Heart right ventricle (tissue), 16 donors: ENCODE measurements at regions not wholly inside any gene's neighbourhood (a gene's known extent, or its start where the extent isn't known, plus 50 kb on each side); places are given as distances from the start of the nearest gene placed in this dataset.

Experiments used
- ATAC-seq, 8 donors: fragments of 200-7000 bp; cut with Tn5 transposase; one replicate each; pipeline ENCODE4 v1.9.1; 2020; ENCODE audit warnings: mild to moderate bottlenecking in 8 of 8, moderate library complexity in 8 of 8, moderate number of reproducible peaks in 1 of 8
- DNase-seq, 2 donors: peaks; one replicate each; pipeline ENCODE4 v3.0.0-alpha.2; 2020
- H3K27ac ChIP-seq, 10 donors: fragments of 200-600 bp; sonication (generic) in 2 of 10; one replicate each; pipeline versions ENCODE4 v1.5.0 to v1.8.0; 2020 to 2022; ENCODE audit warnings: mild to moderate bottlenecking in 3 of 10
- H3K27me3 ChIP-seq, 7 donors: fragments of 200-600 bp; one replicate each; pipeline ENCODE4 v1.8.0; 2021 to 2022; ENCODE audit warnings: mild to moderate bottlenecking in 2 of 7
- H3K36me3 ChIP-seq, 9 donors: fragments of 200-600 bp; sonication (generic) in 1 of 9; one replicate each; pipeline versions ENCODE4 v1.5.0 to v1.8.0; 2020 to 2022; ENCODE audit warnings: mild to moderate bottlenecking in 2 of 9
- H3K4me1 ChIP-seq, 9 donors: fragments of 200-600 bp; sonication (generic) in 1 of 9; one replicate each; pipeline versions ENCODE4 v1.5.0 to v1.8.0; 2020 to 2022; ENCODE audit warnings: mild to moderate bottlenecking in 4 of 9
- H3K4me3 ChIP-seq, 10 donors: fragments of 200-600 bp; sonication (generic) in 2 of 10; one replicate each; pipeline versions ENCODE4 v1.5.0 to v1.8.0; 2020 to 2022; ENCODE audit warnings: mild to moderate bottlenecking in 7 of 10, moderate library complexity in 2 of 10
- H3K9me3 ChIP-seq, 11 donors: fragments of 200-600 bp in 10 of 11; sonication (generic) in 2 of 11; one replicate each; pipeline versions ENCODE4 v1.5.0 to v1.8.0; 2013 to 2022; ENCODE audit warnings: mild to moderate bottlenecking in 2 of 11, control low read depth in 1 of 11, moderate library complexity in 1 of 11
- CTCF ChIP-seq, 9 donors: fragments of 200-600 bp; sonication (generic) in 2 of 9; IDR thresholded peaks; one replicate each; pipeline versions ENCODE4 v1.5.0 to v1.8.0; 2021 to 2022; ENCODE audit warnings: antibody characterized with exemption in 9 of 9, mild to moderate bottlenecking in 5 of 9, moderate library complexity in 1 of 9
- WGBS, 2 donors: extraction: QIAGEN DNeasy Blood & Tissue Kit; methylation state at CpG; one replicate each; pipeline ENCODE4 v1.1.7; 2013; ENCODE audit warnings: inconsistent platforms in 1 of 2; 5-methylcytosine and 5-hydroxymethylcytosine counted together
- intact Hi-C, 10 donors: fragments of 100-400 bp; cut with DNase I; formaldehyde crosslinking; loops; one replicate each; pipeline versions ENCODE4 v1.11.1 to v1.14.2; 2022
- donor health status: Arrhythmogenic right ventricular cardiomyopathy.
- donor health status: ischemic (EF 13 %, LVEDD 7.1; RV severe dilation, severe dysfunction).
- donor health status: healthy with polysubstance abuse.
- donor health status: DM: no; HTN: yes; CAD: no.
- donor health status: DM: no; HTN: no; CAD: no.
- donor health status: ischemic (EF 25% LVEDD 6.9; RV normal size, moderate dysfunction).
- donor health status: ischemic (EF 25% LVEDD 5.7; RV mildly dilated, moderate dysfunction).
- donor health status: healthy.
- donor health status: DM: yes; HTN: yes; CAD: no.
- donor health status: Ischemic cardiomyopathy.
- donor health status: ischemic (EF 35%, LVEDD 5.7; RV mildly dilated, moderate dysfunction).
- donor health status: nonischemic (EF 11% LVEDD 7.7; RV severe dilation, severe dysfunction).
- donor health status: DM: yes; HTN: yes; CAD: no.
- donor health status: PGD.
- donor health status: ischemic (EF 29% LVEDD 5.4; RV normal size, mild dysfunction).
- donor health status: nonischemic (EF 23%, LVEDD 6.1; RV moderate dilation, normal function).

DNA sequence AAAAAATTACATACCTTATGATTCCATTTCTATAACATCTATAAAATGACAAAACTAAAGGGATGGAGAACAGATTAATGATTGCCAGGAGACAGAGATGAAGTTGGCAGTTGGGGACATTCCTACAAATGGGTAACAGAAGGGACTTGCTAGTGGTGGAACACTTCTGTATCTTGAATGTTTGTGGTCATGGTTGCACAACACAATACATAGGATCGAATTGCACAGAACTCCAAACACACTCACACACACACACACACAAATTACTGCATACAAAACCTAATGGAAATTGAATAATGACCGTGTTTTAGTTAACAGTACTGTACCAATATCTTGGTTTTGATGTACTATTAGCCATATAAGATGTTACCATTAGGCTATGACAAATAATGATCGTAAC, 330.7 kb upstream of the POU5F2 start:
- Histone ChIP-seq H3K9me3 (peaks cover 0 to 14% (median 10%) of the 10 kb centered on the region in 11 donors), H3K27ac (no peak overlapping the region)
- TF ChIP-seq CTCF (IDR thresholded peaks at IDR 0.05) = no peak

GRCh38 chr5:94066437-94067207, 325.2 kb upstream of the POU5F2 start:
- Histone ChIP-seq H3K27me3 (no peaks in the 10 kb centered on the region), H3K4me1 (no peaks in the 10 kb centered on the region), H3K4me3 (no peak overlapping the region), H3K36me3 (peaks cover 0 to 12% (median 0%) of the 10 kb centered on the region in 9 donors), H3K27ac (no peak overlapping the region), H3K9me3 (peaks cover 0 to 54% (median 24%) of the 10 kb centered on the region in 11 donors)
- ATAC-seq (no peak), DNase-seq (no peak)
- intact Hi-C loops = no loop called here
- 96 to 97% methylated on average over 2 of the region's 2 CpGs for WGBS, 2 donors
- no peak for TF ChIP-seq CTCF (IDR thresholded peaks at IDR 0.05)

More for the DNA sequence above, 330.7 kb upstream of the POU5F2 start:
- Histone ChIP-seq H3K4me3 (no peak overlapping the region), H3K36me3 (peaks cover 0 to 12% (median 0%) of the 10 kb centered on the region in 9 donors), H3K27me3 (no peaks in the 10 kb centered on the region), H3K4me1 (peaks cover 0 to 3% (median 0%) of the 10 kb centered on the region in 9 donors)
- 94 to 95% methylated on average over 3 of the region's 3 CpGs for WGBS, 2 donors
- intact Hi-C loops = no loop called here
- DNase-seq (no peak), ATAC-seq (no peak)

- Histone ChIP-seq H3K27me3 (no peaks in the 10 kb centered on the region), H3K36me3 (peaks cover 0 to 12% (median 0%) of the 10 kb centered on the region in 9 donors), H3K4me3 (no peak overlapping the region), H3K9me3 (peaks cover 0 to 54% (median 24%) of the 10 kb centered on the region in 11 donors), H3K4me1 (no peaks in the 10 kb centered on the region), H3K27ac (no peak overlapping the region)
- no peak for DNase-seq
- TF ChIP-seq CTCF (IDR thresholded peaks at IDR 0.05) = no peak
- no peak for ATAC-seq
- intact Hi-C loops = no loop called here
These were observed 322.6 kb upstream of the POU5F2 start for GRCh38 chr5:94064025-94064424.

- no peak for ATAC-seq
- Histone ChIP-seq H3K4me1 (peaks cover 0 to 16% (median 0%) of the 10 kb centered on the region in 9 donors), H3K9me3 (no peaks in the 10 kb centered on the region), H3K4me3 (no peak overlapping the region), H3K36me3 (peaks cover 0 to 9% (median 0%) of the 10 kb centered on the region in 9 donors), H3K27ac (no peak overlapping the region), H3K27me3 (no peaks in the 10 kb centered on the region)
- intact Hi-C loops = no loop called here
- WGBS, 2 donors = 92 to 93% methylated on average over 2 of the region's 2 CpGs
- no peak for DNase-seq
- no peak for TF ChIP-seq CTCF (IDR thresholded peaks at IDR 0.05)
These were observed 316.3 kb upstream of the POU5F2 start for GRCh38 chr5:94057655-94058054.
